Liver (tissue), 8 donors: ENCODE measurements at regions not wholly inside any gene's neighbourhood (a gene's known extent, or its start where the extent isn't known, plus 50 kb on each side); places are given as distances from the start of the nearest gene placed in this dataset.

Experiments
- DNase-seq: peaks from one replicate; pipeline ENCODE4 v3.0.0-alpha.2; 2017; ENCODE audit warnings: low spot score
- H3K27ac ChIP-seq, 2 donors: one replicate each; pipeline ENCODE4 v1.7.0; 2013; ENCODE audit warnings: inconsistent platforms in 2 of 2, low read length in 2 of 2, control low read depth in 1 of 2, low read depth in 1 of 2, mild to moderate bottlenecking in 1 of 2
- H3K27me3 ChIP-seq, 4 donors: one replicate each; pipeline versions ENCODE4 v1.6.1 to v1.7.0; 2013; ENCODE audit warnings: low read length in 3 of 4, inconsistent platforms in 1 of 4, mild to moderate bottlenecking in 1 of 4, moderate library complexity in 1 of 4; ENCODE audit not compliant: control insufficient read depth in 4 of 4, insufficient read depth in 4 of 4
- H3K36me3 ChIP-seq, 4 donors: one replicate each; pipeline versions ENCODE4 v1.6.1 to v1.7.0; 2013; ENCODE audit warnings: low read length in 3 of 4, mild to moderate bottlenecking in 3 of 4, low read depth in 1 of 4, moderate library complexity in 1 of 4; ENCODE audit not compliant: control insufficient read depth in 4 of 4, insufficient read depth in 3 of 4
- H3K4me1 ChIP-seq, 4 donors: one replicate each; pipeline versions ENCODE4 v1.6.1 to v1.7.0; 2013; ENCODE audit warnings: low read length in 3 of 4, mild to moderate bottlenecking in 3 of 4, moderate library complexity in 1 of 4; ENCODE audit not compliant: control insufficient read depth in 4 of 4, insufficient read depth in 4 of 4
- H3K4me3 ChIP-seq, 3 donors: one replicate each; pipeline versions ENCODE4 v1.6.1 to v1.7.0; 2013; ENCODE audit warnings: low read length in 3 of 3, control low read depth in 1 of 3, low read depth in 1 of 3, mild to moderate bottlenecking in 1 of 3
- H3K9ac ChIP-seq, 2 donors: one replicate each; pipeline ENCODE4 v1.7.0; 2013; ENCODE audit warnings: low read length in 2 of 2, mild to moderate bottlenecking in 2 of 2, moderate library complexity in 2 of 2, control low read depth in 1 of 2, low read depth in 1 of 2
- H3K9me3 ChIP-seq, 4 donors: one replicate each; pipeline versions ENCODE4 v1.6.1 to v1.7.0; 2013; ENCODE audit warnings: low read length in 3 of 4; ENCODE audit not compliant: control insufficient read depth in 4 of 4
- EGR1 ChIP-seq, 2 donors: IDR thresholded peaks; 2 replicates each; pipeline ENCODE4 v1.6.1; 2016 to 2018; ENCODE audit warnings: antibody characterized with exemption in 2 of 2, low read depth in 2 of 2
- FOXA1 ChIP-seq: IDR thresholded peaks from 2 replicates; pipeline ENCODE4 v1.6.1; 2016; ENCODE audit warnings: antibody characterized with exemption
- FOXA2 ChIP-seq: IDR thresholded peaks from 2 replicates; pipeline ENCODE4 v1.6.1; 2016; ENCODE audit warnings: antibody characterized with exemption
- GABPA ChIP-seq, 2 donors: IDR thresholded peaks in 1 of 2; conservative IDR thresholded peaks in 1 of 2; 2 replicates each; pipeline ENCODE4 v1.6.1; 2016; ENCODE audit warnings: antibody characterized with exemption in 2 of 2, mild to moderate bottlenecking in 1 of 2, moderate library complexity in 1 of 2
- HNF4A ChIP-seq, 2 donors: conservative IDR thresholded peaks; 2 replicates each; pipeline ENCODE4 v1.6.1; 2016; ENCODE audit warnings: antibody characterized with exemption in 2 of 2, mild to moderate bottlenecking in 2 of 2
- HNF4G ChIP-seq: IDR thresholded peaks from 2 replicates; pipeline ENCODE4 v1.6.1; 2016; ENCODE audit warnings: antibody characterized with exemption
- JUND ChIP-seq, 2 donors: IDR thresholded peaks; 2 replicates each; pipeline ENCODE4 v1.6.1; 2016; ENCODE audit warnings: antibody characterized with exemption in 2 of 2
- RXRA ChIP-seq, 2 donors: IDR thresholded peaks; 2 replicates each; pipeline ENCODE4 v1.6.1; 2017 to 2018; ENCODE audit warnings: antibody characterized with exemption in 2 of 2, mild to moderate bottlenecking in 1 of 2
- SP1 ChIP-seq: IDR thresholded peaks from 2 replicates; pipeline ENCODE4 v1.6.1; 2018; ENCODE audit warnings: antibody characterized with exemption, mild to moderate bottlenecking
- TAF1 ChIP-seq: conservative IDR thresholded peaks from 2 replicates; pipeline ENCODE4 v1.6.1; 2016; ENCODE audit warnings: antibody characterized with exemption, mild to moderate bottlenecking
- YY1 ChIP-seq: IDR thresholded peaks from 2 replicates; pipeline ENCODE4 v1.6.1; 2016; ENCODE audit warnings: antibody characterized with exemption, mild to moderate bottlenecking
- WGBS: extraction: QIAGEN DNeasy Blood & Tissue Kit; methylation state at CpG from one replicate; pipeline ENCODE4 v1.1.7; 2013; 5-methylcytosine and 5-hydroxymethylcytosine counted together
- TF ChIP-seq, protein P1 (sequence below): IDR thresholded peaks from 2 replicates; pipeline ENCODE4 v1.6.1; 2016; ENCODE audit warnings: antibody characterized with exemption
- TF ChIP-seq, protein P2 (sequence below): IDR thresholded peaks from 2 replicates; pipeline ENCODE4 v1.6.1; 2016; ENCODE audit warnings: antibody characterized with exemption
- TF ChIP-seq, protein P3 (sequence below): IDR thresholded peaks from 2 replicates; pipeline ENCODE4 v1.6.1; 2016; ENCODE audit warnings: antibody characterized with exemption, mild to moderate bottlenecking
- TF ChIP-seq, protein P4 (sequence below): fragments of 150-350 bp; IDR thresholded peaks from 2 replicates; pipeline ENCODE4 v1.5.1; 2017; ENCODE audit warnings: improper control_type of control experiment, low read depth, low read length; ENCODE audit not compliant: missing input control
- TF ChIP-seq, protein P5 (sequence below): IDR thresholded peaks from 2 replicates; pipeline ENCODE4 v1.6.1; 2016; ENCODE audit warnings: antibody characterized with exemption
- donor health status: healthy.
- donor health status: healthy.
- donor health status: healthy.
- donor health status: healthy.
- donor health status: healthy.

DNA sequence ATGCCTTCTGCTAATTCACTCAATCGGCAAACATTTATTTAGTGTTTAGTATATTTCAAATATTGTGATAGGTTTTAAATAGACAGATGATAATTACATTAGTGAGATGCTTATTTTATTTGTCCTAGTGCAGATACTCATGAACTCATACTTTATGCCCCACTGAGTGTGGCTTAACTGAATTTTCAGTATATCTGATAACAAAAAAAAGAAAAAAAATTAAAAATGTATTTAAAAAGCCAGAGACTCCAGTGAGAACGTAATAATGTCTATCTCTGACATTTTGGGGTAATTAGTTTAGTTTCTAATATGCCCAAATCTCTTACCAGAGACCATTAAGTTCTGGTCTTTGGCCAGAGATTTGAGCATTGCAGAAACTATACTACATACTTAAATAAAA lies 332.6 kb upstream of the CHORDC1 start:
- 64% methylated on average over 2 of the region's 2 CpGs for WGBS
- Histone ChIP-seq H3K4me1 (no peaks in the 10 kb centered on the region), H3K9me3 (no peaks in the 10 kb centered on the region), H3K27ac (no peak overlapping the region), H3K27me3 (no peaks in the 10 kb centered on the region), H3K4me3 (no peak overlapping the region), H3K9ac (no peak overlapping the region), H3K36me3 (no peaks in the 10 kb centered on the region)
- no peak for DNase-seq
- TF ChIP-seq, protein P1, sequence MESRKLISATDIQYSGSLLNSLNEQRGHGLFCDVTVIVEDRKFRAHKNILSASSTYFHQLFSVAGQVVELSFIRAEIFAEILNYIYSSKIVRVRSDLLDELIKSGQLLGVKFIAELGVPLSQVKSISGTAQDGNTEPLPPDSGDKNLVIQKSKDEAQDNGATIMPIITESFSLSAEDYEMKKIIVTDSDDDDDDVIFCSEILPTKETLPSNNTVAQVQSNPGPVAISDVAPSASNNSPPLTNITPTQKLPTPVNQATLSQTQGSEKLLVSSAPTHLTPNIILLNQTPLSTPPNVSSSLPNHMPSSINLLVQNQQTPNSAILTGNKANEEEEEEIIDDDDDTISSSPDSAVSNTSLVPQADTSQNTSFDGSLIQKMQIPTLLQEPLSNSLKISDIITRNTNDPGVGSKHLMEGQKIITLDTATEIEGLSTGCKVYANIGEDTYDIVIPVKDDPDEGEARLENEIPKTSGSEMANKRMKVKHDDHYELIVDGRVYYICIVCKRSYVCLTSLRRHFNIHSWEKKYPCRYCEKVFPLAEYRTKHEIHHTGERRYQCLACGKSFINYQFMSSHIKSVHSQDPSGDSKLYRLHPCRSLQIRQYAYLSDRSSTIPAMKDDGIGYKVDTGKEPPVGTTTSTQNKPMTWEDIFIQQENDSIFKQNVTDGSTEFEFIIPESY = no peak
- TF ChIP-seq FOXA2 (no peak), HNF4G (no peak), YY1 (no peak), JUND (IDR thresholded peaks at IDR 0.05) (no peak), EGR1 (IDR thresholded peaks at IDR 0.05; ENCODE audit: low read depth in 2 of 2) (no peak), HNF4A (conservative IDR thresholded peaks at IDR 0.05) (no peak), RXRA (IDR thresholded peaks at IDR 0.05) (no peak), SP1 (no peak), GABPA (IDR thresholded peaks at IDR 0.05 in 1 of 2, conservative IDR thresholded peaks at IDR 0.05 in 1 of 2) (no peak), FOXA1 (no peak)
- TF ChIP-seq, protein P2, sequence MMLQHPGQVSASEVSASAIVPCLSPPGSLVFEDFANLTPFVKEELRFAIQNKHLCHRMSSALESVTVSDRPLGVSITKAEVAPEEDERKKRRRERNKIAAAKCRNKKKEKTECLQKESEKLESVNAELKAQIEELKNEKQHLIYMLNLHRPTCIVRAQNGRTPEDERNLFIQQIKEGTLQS = no peak

DNA sequence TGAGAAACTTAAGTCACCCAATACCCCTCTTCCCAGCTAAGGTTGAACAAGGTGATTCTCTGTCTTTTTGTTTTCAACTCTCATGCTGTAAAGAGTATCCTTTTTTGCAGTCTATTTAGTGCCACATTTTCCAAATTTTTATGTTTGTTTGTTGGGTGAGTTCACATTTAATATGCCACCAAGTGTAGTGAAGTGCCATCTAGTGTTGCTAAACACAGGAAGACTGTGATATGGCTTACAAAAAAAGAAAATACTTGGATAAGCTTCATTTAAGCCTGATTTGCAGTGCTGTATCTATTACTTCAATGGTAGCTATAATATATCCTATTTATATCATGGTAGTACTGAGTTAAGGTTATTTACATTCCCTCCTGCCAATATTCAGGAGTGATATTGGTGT lies 319.2 kb upstream of the CHORDC1 start:
- DNase-seq = no peak

More for the DNA sequence above, 319.2 kb upstream of the CHORDC1 start:
- Histone ChIP-seq H3K4me3 (no peak overlapping the region), H3K9me3 (no peaks in the 10 kb centered on the region), H3K9ac (no peak overlapping the region), H3K27me3 (no peaks in the 10 kb centered on the region), H3K4me1 (no peaks in the 10 kb centered on the region), H3K36me3 (no peaks in the 10 kb centered on the region), H3K27ac (no peak overlapping the region)
- TF ChIP-seq, protein P3, sequence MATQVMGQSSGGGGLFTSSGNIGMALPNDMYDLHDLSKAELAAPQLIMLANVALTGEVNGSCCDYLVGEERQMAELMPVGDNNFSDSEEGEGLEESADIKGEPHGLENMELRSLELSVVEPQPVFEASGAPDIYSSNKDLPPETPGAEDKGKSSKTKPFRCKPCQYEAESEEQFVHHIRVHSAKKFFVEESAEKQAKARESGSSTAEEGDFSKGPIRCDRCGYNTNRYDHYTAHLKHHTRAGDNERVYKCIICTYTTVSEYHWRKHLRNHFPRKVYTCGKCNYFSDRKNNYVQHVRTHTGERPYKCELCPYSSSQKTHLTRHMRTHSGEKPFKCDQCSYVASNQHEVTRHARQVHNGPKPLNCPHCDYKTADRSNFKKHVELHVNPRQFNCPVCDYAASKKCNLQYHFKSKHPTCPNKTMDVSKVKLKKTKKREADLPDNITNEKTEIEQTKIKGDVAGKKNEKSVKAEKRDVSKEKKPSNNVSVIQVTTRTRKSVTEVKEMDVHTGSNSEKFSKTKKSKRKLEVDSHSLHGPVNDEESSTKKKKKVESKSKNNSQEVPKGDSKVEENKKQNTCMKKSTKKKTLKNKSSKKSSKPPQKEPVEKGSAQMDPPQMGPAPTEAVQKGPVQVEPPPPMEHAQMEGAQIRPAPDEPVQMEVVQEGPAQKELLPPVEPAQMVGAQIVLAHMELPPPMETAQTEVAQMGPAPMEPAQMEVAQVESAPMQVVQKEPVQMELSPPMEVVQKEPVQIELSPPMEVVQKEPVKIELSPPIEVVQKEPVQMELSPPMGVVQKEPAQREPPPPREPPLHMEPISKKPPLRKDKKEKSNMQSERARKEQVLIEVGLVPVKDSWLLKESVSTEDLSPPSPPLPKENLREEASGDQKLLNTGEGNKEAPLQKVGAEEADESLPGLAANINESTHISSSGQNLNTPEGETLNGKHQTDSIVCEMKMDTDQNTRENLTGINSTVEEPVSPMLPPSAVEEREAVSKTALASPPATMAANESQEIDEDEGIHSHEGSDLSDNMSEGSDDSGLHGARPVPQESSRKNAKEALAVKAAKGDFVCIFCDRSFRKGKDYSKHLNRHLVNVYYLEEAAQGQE = no peak
- TF ChIP-seq SP1 = no peak
- no peak for TF ChIP-seq HNF4G
- no peak for TF ChIP-seq TAF1
- TF ChIP-seq, protein P4, sequence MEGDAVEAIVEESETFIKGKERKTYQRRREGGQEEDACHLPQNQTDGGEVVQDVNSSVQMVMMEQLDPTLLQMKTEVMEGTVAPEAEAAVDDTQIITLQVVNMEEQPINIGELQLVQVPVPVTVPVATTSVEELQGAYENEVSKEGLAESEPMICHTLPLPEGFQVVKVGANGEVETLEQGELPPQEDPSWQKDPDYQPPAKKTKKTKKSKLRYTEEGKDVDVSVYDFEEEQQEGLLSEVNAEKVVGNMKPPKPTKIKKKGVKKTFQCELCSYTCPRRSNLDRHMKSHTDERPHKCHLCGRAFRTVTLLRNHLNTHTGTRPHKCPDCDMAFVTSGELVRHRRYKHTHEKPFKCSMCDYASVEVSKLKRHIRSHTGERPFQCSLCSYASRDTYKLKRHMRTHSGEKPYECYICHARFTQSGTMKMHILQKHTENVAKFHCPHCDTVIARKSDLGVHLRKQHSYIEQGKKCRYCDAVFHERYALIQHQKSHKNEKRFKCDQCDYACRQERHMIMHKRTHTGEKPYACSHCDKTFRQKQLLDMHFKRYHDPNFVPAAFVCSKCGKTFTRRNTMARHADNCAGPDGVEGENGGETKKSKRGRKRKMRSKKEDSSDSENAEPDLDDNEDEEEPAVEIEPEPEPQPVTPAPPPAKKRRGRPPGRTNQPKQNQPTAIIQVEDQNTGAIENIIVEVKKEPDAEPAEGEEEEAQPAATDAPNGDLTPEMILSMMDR = no peak
- no peak for TF ChIP-seq GABPA (IDR thresholded peaks at IDR 0.05 in 1 of 2, conservative IDR thresholded peaks at IDR 0.05 in 1 of 2)
- no peak for TF ChIP-seq FOXA1
- no peak for TF ChIP-seq YY1
- no peak for TF ChIP-seq JUND (IDR thresholded peaks at IDR 0.05)
- no peak for TF ChIP-seq RXRA (IDR thresholded peaks at IDR 0.05)
- TF ChIP-seq HNF4A (conservative IDR thresholded peaks at IDR 0.05) = no peak
- TF ChIP-seq, protein P2 = no peak
- TF ChIP-seq, protein P5, sequence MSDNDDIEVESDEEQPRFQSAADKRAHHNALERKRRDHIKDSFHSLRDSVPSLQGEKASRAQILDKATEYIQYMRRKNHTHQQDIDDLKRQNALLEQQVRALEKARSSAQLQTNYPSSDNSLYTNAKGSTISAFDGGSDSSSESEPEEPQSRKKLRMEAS = no peak
